ENCODE measurements at regions not wholly inside any gene's neighbourhood (a gene's known extent, or its start where the extent isn't known, plus 50 kb on each side); places are given as distances from the start of the nearest gene placed in this dataset.

- no peak for DNase-seq (ENCODE audit: low read depth)
Measured at GRCh38 chr10:49463605-49464004, 67.7 kb upstream of the DRGX start.

- DNase-seq (ENCODE audit: low read depth): no peak
Measured at GRCh38 chr10:49458869-49459268, 63.0 kb upstream of the DRGX start.

- peak; percentile 7 for DNase-seq (ENCODE audit: low read depth)
Measured at GRCh38 chr10:49457686-49458085, 61.8 kb upstream of the DRGX start.

GRCh38 chr10:49448924-49449323 lies 53.0 kb upstream of the DRGX start:
- peak; percentile 37 for DNase-seq (ENCODE audit: low read depth)

- peak; percentile 40 for DNase-seq (ENCODE audit: low read depth)
Measured at GRCh38 chr10:49446031-49446430, 50.1 kb upstream of the DRGX start.

Measured in EH (cell line).